ENCODE measurements at regions not wholly inside any gene's neighbourhood (a gene's known extent, or its start where the extent isn't known, plus 50 kb on each side); places are given as distances from the start of the nearest gene placed in this dataset.

DNA sequence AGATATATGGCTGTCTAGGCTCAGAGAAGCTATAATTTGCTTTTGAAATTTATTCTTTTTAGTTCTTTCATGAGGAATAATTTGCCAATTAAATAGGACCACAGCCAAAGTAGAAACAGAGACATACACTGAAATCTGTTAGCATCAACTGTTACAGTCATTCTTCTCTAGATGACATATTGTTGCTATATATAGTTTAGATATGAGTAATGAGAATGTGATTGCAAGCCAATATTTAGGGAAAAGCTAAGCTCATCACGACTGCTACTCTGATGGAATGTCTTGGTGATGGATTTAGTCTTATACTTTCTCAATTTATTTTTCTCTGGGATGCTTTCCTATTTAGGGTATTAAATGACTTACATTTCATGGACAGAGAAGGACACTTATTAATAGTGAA, 259.1 kb downstream of the LNPK start:
- TF ChIP-seq, protein P1, sequence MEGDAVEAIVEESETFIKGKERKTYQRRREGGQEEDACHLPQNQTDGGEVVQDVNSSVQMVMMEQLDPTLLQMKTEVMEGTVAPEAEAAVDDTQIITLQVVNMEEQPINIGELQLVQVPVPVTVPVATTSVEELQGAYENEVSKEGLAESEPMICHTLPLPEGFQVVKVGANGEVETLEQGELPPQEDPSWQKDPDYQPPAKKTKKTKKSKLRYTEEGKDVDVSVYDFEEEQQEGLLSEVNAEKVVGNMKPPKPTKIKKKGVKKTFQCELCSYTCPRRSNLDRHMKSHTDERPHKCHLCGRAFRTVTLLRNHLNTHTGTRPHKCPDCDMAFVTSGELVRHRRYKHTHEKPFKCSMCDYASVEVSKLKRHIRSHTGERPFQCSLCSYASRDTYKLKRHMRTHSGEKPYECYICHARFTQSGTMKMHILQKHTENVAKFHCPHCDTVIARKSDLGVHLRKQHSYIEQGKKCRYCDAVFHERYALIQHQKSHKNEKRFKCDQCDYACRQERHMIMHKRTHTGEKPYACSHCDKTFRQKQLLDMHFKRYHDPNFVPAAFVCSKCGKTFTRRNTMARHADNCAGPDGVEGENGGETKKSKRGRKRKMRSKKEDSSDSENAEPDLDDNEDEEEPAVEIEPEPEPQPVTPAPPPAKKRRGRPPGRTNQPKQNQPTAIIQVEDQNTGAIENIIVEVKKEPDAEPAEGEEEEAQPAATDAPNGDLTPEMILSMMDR (IDR thresholded peaks at IDR 0.05; ENCODE audit: insufficient read depth, low read length): no peak
- TF ChIP-seq, protein P2, sequence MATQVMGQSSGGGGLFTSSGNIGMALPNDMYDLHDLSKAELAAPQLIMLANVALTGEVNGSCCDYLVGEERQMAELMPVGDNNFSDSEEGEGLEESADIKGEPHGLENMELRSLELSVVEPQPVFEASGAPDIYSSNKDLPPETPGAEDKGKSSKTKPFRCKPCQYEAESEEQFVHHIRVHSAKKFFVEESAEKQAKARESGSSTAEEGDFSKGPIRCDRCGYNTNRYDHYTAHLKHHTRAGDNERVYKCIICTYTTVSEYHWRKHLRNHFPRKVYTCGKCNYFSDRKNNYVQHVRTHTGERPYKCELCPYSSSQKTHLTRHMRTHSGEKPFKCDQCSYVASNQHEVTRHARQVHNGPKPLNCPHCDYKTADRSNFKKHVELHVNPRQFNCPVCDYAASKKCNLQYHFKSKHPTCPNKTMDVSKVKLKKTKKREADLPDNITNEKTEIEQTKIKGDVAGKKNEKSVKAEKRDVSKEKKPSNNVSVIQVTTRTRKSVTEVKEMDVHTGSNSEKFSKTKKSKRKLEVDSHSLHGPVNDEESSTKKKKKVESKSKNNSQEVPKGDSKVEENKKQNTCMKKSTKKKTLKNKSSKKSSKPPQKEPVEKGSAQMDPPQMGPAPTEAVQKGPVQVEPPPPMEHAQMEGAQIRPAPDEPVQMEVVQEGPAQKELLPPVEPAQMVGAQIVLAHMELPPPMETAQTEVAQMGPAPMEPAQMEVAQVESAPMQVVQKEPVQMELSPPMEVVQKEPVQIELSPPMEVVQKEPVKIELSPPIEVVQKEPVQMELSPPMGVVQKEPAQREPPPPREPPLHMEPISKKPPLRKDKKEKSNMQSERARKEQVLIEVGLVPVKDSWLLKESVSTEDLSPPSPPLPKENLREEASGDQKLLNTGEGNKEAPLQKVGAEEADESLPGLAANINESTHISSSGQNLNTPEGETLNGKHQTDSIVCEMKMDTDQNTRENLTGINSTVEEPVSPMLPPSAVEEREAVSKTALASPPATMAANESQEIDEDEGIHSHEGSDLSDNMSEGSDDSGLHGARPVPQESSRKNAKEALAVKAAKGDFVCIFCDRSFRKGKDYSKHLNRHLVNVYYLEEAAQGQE (IDR thresholded peaks at IDR 0.05; ENCODE audit: insufficient replicate concordance, low read depth): no peak
- TF ChIP-seq GABPA (IDR thresholded peaks at IDR 0.05; ENCODE audit: low read depth) (no peak), POLR2AphosphoS5 (IDR thresholded peaks at IDR 0.05; ENCODE audit: low read depth) (no peak), SPI1 (IDR thresholded peaks at IDR 0.05; ENCODE audit: borderline replicate concordance, low read depth) (no peak)

Measured in HL-60 (cell line).